CD4-positive, alpha-beta T cell treated with Interleukin-12 subunit alpha and Interleukin-12 subunit beta, for 1 hour (primary cell): ENCODE measurements at regions not wholly inside any gene's neighbourhood (a gene's known extent, or its start where the extent isn't known, plus 50 kb on each side); places are given as distances from the start of the nearest gene placed in this dataset.

Source experiments
- DNase-seq: peaks from one replicate; pipeline ENCODE4 v3.0.0-alpha.2; 2020

GRCh38 chr14:101463566-101464171 lies 97.6 kb upstream of the DIO3 start:
- DNase-seq = no peak

GRCh38 chr14:101464310-101464983 lies 96.8 kb upstream of the DIO3 start:
- DNase-seq = no peak

GRCh38 chr14:101464984-101465794 lies 96.1 kb upstream of the DIO3 start:
- no peak for DNase-seq

- DNase-seq = no peak
Observed at GRCh38 chr14:101465795-101466448, 95.4 kb upstream of the DIO3 start.

- DNase-seq = no peak
Observed at GRCh38 chr14:101466456-101467180, 94.7 kb upstream of the DIO3 start.

GRCh38 chr14:101467181-101467926 lies 93.9 kb upstream of the DIO3 start:
- DNase-seq = no peak

GRCh38 chr14:101469382-101470247 lies 91.7 kb upstream of the DIO3 start:
- DNase-seq = no peak

- no peak for DNase-seq
Observed at GRCh38 chr14:101470266-101470665, 91.0 kb upstream of the DIO3 start.

- no peak for DNase-seq
Observed at GRCh38 chr14:101471723-101472517, 89.4 kb upstream of the DIO3 start.

- no peak for DNase-seq
Observed at GRCh38 chr14:101472518-101472849, 88.8 kb upstream of the DIO3 start.

GRCh38 chr14:101473045-101473729 lies 88.1 kb upstream of the DIO3 start:
- no peak for DNase-seq

GRCh38 chr14:101473795-101474562 lies 87.3 kb upstream of the DIO3 start:
- no peak for DNase-seq

- DNase-seq = no peak
Observed at GRCh38 chr14:101474563-101475455, 86.5 kb upstream of the DIO3 start.

- DNase-seq = no peak
Observed at GRCh38 chr14:101475456-101476257, 85.6 kb upstream of the DIO3 start.

- DNase-seq = no peak
Observed at GRCh38 chr14:101476258-101476915, 84.9 kb upstream of the DIO3 start.

GRCh38 chr14:101476916-101477553 lies 84.3 kb upstream of the DIO3 start:
- no peak for DNase-seq
